Left ventricle myocardium inferior (tissue), 1 donor: ENCODE measurements at regions not wholly inside any gene's neighbourhood (a gene's known extent, or its start where the extent isn't known, plus 50 kb on each side); places are given as distances from the start of the nearest gene placed in this dataset.
"Not testable (repeated sequence)": the region's sequence is repeated elsewhere in the genome, so short reads cannot be mapped to it uniquely, and the experiment has no call there.

Experiments
- DNase-seq: peaks from one replicate; pipeline ENCODE4 v3.0.0-alpha.2; 2020
- H3K27ac ChIP-seq: fragments of 200-600 bp; replicated peaks from 2 replicates; pipeline ENCODE4 v1.8.0; 2021
- H3K27me3 ChIP-seq: fragments of 200-600 bp; 2 replicates; pipeline ENCODE4 v1.8.0; 2021; ENCODE audit warnings: low read depth
- H3K36me3 ChIP-seq: fragments of 200-600 bp; 2 replicates; pipeline ENCODE4 v1.8.0; 2021
- H3K4me1 ChIP-seq: fragments of 200-600 bp; 2 replicates; pipeline ENCODE4 v1.8.0; 2021
- H3K4me3 ChIP-seq: fragments of 200-600 bp; 2 replicates; pipeline ENCODE4 v1.8.0; 2021; ENCODE audit warnings: mild to moderate bottlenecking, moderate library complexity
- H3K9me3 ChIP-seq: fragments of 200-600 bp; replicated peaks from 2 replicates; pipeline ENCODE4 v1.8.0; 2021
- intact Hi-C: fragments of 100-400 bp; cut with micrococcal nuclease; formaldehyde crosslinking; loops from one replicate; pipeline ENCODE4 v1.11.0; 2022
- TF ChIP-seq, protein P1 (sequence below): fragments of 200-600 bp; IDR thresholded peaks from 2 replicates; pipeline ENCODE4 v1.8.0; 2021; ENCODE audit warnings: antibody characterized with exemption, mild to moderate bottlenecking, borderline replicate concordance
- donor health status: DM: no; HTN: yes; CAD: no; lungs with severe emphysema.

DNA sequence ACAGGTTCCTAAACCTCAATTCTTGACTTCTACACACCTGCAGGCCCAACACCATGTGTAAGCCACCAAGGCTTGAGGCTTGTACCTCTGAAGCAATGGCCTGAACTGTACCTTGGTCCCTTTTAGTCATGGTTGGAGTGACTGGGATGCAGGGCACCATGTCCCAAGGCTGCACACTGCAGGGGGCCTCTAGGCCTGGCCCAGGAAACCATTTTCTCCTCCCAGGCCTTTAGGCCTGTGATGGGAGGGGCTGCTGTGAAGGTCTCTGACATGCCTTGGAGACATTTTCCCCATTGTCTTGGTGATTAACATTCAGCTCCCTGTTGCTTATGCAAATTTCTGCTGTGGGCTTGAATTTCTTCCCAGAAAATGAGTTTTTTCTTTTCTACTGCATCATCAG, 75.8 kb upstream of the ZNF678 start:
- intact Hi-C loops, result no loop called here
- no peaks in the 10 kb centered on the region for H3K36me3 ChIP-seq
- H3K9me3 ChIP-seq, result no peaks in the 10 kb centered on the region
- no peak for DNase-seq
- peaks cover 12% of the 10 kb centered on the region for H3K4me1 ChIP-seq
- no peak overlapping the region for H3K27ac ChIP-seq
- TF ChIP-seq, protein P1, sequence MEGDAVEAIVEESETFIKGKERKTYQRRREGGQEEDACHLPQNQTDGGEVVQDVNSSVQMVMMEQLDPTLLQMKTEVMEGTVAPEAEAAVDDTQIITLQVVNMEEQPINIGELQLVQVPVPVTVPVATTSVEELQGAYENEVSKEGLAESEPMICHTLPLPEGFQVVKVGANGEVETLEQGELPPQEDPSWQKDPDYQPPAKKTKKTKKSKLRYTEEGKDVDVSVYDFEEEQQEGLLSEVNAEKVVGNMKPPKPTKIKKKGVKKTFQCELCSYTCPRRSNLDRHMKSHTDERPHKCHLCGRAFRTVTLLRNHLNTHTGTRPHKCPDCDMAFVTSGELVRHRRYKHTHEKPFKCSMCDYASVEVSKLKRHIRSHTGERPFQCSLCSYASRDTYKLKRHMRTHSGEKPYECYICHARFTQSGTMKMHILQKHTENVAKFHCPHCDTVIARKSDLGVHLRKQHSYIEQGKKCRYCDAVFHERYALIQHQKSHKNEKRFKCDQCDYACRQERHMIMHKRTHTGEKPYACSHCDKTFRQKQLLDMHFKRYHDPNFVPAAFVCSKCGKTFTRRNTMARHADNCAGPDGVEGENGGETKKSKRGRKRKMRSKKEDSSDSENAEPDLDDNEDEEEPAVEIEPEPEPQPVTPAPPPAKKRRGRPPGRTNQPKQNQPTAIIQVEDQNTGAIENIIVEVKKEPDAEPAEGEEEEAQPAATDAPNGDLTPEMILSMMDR, result no peak
- no peak overlapping the region for H3K4me3 ChIP-seq
- no peaks in the 10 kb centered on the region for H3K27me3 ChIP-seq

DNA sequence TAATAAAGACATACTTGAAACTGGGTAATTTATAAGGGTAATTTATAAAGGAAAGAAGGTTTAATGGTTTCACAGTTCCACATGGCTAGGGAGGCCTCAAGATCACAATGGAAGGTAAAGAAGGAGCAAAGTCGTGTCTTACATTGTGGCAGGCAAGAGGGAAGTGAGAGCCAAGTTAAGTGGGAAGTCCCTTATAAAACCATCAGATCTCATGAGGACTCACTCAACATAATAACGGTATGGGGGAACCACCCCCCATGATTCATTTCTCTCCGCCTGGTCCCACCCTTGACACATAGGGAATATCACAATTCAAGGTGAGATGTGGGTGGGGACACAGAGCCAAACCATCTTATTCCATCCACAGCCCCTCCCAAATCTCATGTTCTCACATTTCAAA, 76.8 kb upstream of the ZNF678 start:
- Histone ChIP-seq H3K4me3 (no peak overlapping the region), H3K9me3 (no peaks in the 10 kb centered on the region), H3K4me1 (peaks cover 12% of the 10 kb centered on the region), H3K36me3 (no peaks in the 10 kb centered on the region), H3K27me3 (no peaks in the 10 kb centered on the region), H3K27ac (no peak overlapping the region)
- TF ChIP-seq, protein P1, result no peak
- intact Hi-C loops, result no loop called here
- DNase-seq, result no peak

DNA sequence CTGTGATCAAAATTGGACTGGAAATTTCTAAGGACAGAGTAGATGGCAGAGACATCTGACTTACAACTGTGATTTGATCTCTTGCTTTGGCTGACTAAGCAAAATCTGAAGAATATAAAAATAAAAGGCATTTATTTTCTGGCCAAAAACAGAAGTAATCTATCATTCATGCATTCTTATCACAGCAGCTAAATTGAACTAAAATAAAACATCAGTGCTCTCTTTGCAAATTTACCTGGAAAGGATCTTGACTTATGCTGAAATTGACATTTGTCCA, 81.4 kb upstream of the ZNF678 start:
- Histone ChIP-seq H3K4me1 (no peaks in the 10 kb centered on the region), H3K9me3 (no peaks in the 10 kb centered on the region), H3K27ac (no peak overlapping the region), H3K27me3 (peaks cover 22% of the 10 kb centered on the region), H3K4me3 (no peak overlapping the region), H3K36me3 (no peaks in the 10 kb centered on the region)
- no peak for DNase-seq
- TF ChIP-seq, protein P1, result no peak
- intact Hi-C loops, result loop anchor here (5.0 kb wide), 1 partner anchor 470 kb away; no protein-coding TSS in a partner anchor

DNA sequence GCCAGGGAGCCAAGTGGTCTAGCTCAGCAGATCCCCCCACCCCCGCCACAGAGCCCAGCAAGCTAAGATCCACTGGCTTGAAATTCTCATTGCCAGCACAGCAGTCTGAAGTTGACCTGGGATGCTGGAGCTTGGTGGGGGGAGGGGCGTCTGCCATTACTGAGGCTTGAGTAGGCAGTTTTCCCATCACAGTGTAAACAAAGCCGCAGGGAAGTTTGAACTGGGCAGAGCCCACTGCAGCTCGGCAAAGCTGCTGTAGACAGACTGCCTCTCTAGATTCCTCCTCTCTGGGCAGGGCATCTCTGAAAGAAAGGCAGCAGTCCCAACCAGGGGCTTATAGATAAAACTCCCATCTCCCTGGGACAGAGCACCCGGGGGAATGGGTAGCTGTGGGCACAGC, 89.3 kb upstream of the ZNF678 start:
- intact Hi-C loops, H3K4me3 ChIP-seq, DNase-seq, H3K27ac ChIP-seq, H3K36me3 ChIP-seq, H3K4me1 ChIP-seq: not testable (repeated sequence)
- Histone ChIP-seq H3K27me3 (peaks cover 57% of the 10 kb centered on the region), H3K9me3 (peaks cover 10% of the 10 kb centered on the region)

DNA sequence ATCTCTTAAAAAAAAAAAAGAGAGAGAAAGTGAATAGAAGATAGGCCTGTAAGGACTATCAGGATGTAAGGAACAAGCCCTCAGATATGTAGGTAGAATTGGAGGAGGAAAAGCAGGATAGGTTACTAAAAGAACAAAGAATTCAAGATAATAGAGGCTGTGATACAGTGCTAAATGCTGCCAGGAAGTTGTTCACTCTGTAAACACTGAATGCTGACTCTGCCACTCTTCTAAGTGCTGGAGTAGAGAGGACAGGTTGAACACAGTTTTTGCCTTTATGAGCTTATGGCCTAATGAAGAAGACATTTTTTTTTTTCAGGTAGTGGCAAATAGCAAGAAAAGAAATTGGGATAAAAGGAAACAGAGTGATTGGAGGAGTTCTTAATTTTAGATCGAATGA, 90.6 kb upstream of the ZNF678 start:
- intact Hi-C loops, result no loop called here
- DNase-seq, result no peak
- Histone ChIP-seq H3K27ac (no peak overlapping the region), H3K4me3 (no peak overlapping the region), H3K36me3 (no peaks in the 10 kb centered on the region), H3K9me3 (peaks cover 10% of the 10 kb centered on the region), H3K27me3 (peaks cover 48% of the 10 kb centered on the region), H3K4me1 (no peaks in the 10 kb centered on the region)
- TF ChIP-seq, protein P1, result no peak

DNA sequence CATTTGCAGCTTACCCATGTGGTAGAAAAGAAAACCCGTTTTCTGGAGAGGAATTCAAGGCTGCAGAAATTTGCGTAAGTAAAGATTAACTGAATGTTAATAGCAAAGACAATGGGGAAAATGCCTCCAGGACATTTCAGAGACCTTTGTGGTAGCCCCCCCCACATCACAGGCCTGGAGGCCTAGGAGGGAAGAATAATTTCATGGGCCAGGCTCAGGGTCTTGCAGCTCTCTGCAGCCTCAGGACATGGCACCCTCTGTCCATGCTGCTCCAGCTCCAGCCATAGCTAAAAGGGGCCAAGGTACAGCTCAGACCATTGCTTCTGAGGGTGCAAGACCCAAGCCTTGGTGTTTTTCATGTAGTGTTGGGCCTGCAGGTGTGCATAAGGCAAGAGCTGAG, 92.7 kb upstream of the ZNF678 start:
- H3K4me3 ChIP-seq, result no peak overlapping the region
- intact Hi-C loops, result no loop called here
- TF ChIP-seq, protein P1, result no peak

More for the DNA sequence above, 92.7 kb upstream of the ZNF678 start:
- peaks cover 41% of the 10 kb centered on the region for H3K27me3 ChIP-seq
- H3K27ac ChIP-seq, result no peak overlapping the region
- no peaks in the 10 kb centered on the region for H3K36me3 ChIP-seq
- H3K9me3 ChIP-seq, result peaks cover 10% of the 10 kb centered on the region
- H3K4me1 ChIP-seq, result no peaks in the 10 kb centered on the region
- no peak for DNase-seq
